ENCODE measurements at regions not wholly inside any gene's neighbourhood (a gene's known extent, or its start where the extent isn't known, plus 50 kb on each side); places are given as distances from the start of the nearest gene placed in this dataset.

DNA sequence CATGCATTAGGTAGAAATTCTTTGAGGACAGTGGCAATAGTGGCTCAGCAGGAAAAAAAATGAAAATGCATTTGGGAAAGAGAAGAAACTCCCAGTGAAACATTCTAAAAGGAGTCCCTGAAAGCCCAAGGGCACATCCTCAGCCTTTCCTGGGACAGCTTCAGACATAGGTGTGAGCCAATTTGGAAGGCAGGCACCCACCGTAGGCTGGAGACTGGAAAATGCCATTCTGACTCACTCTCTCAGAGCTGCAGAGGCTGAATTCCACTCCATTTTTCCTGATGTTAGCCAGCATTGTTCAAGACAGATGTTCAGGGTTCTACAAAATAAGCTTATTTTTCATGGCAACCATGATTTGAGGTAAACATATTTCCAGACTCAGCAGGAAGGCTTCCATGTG is 379.0 kb upstream of the FZD8 start:
- intact Hi-C loops (cut with DNase I): no loop called here
- no peaks in the 10 kb centered on the region for H3K36me3 ChIP-seq
- H3K4me3 ChIP-seq: no peak overlapping the region
- DNase-seq (no peak), ATAC-seq (no peak)
- H3K9me3 ChIP-seq: no peaks in the 10 kb centered on the region
- TF ChIP-seq POLR2A (IDR thresholded peaks at IDR 0.05): no peak
- TF ChIP-seq, protein P1, sequence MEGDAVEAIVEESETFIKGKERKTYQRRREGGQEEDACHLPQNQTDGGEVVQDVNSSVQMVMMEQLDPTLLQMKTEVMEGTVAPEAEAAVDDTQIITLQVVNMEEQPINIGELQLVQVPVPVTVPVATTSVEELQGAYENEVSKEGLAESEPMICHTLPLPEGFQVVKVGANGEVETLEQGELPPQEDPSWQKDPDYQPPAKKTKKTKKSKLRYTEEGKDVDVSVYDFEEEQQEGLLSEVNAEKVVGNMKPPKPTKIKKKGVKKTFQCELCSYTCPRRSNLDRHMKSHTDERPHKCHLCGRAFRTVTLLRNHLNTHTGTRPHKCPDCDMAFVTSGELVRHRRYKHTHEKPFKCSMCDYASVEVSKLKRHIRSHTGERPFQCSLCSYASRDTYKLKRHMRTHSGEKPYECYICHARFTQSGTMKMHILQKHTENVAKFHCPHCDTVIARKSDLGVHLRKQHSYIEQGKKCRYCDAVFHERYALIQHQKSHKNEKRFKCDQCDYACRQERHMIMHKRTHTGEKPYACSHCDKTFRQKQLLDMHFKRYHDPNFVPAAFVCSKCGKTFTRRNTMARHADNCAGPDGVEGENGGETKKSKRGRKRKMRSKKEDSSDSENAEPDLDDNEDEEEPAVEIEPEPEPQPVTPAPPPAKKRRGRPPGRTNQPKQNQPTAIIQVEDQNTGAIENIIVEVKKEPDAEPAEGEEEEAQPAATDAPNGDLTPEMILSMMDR (IDR thresholded peaks at IDR 0.05): no peak
- no peaks in the 10 kb centered on the region for H3K27me3 ChIP-seq
- H3K27ac ChIP-seq: no peak overlapping the region
- no peaks in the 10 kb centered on the region for H3K4me1 ChIP-seq
- WGBS (ENCODE audit: insufficient coverage, low coverage, low lambda C conversion rate, missing lambda C conversion rate): 0% methylated on average over 1 of the region's 1 CpG

DNA sequence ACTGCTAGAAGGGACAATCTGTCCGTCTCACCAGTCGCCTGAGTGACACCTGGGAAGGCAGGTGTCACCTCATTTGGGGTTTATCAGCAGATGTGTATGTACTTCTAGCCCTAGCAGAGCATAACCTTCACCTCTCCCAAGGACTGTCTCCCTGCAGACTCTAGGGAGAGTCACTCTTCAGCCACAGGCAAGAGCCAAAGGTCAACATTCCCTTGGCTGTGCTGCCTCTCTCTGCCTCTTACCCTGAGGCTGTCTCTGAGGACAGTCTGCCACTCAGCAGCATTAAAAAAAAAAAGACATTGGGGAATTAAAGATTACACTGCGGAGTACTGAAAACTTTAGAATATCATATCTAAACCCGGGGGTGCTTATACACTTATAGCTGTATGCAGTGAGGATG is 377.7 kb upstream of the FZD8 start:
- no peak for TF ChIP-seq POLR2A (IDR thresholded peaks at IDR 0.05)
- TF ChIP-seq, protein P1 (IDR thresholded peaks at IDR 0.05): peak in 1 of 4 donors; percentile 13
- intact Hi-C loops (cut with DNase I): no loop called here

DNA sequence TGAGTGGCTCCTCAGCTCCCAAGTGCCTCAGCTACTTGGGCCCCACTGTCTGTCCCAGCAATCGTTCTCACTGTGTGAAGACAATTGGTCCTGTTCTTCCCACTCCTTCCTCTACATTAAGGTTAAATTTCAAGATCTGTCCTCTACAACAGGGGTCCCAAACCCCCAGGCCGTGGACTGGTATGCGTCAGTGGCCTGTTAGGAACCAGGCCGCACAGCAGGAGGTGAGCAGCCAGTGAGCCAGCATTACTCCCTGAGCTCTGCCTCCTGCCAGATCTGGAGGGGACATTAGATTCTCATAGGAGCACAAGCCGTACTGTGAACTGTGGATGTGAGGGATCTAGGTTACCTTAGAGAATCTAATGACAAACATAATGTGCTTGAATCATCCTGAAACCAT is 376.9 kb upstream of the FZD8 start:
- WGBS (ENCODE audit: insufficient coverage, low coverage, low lambda C conversion rate, missing lambda C conversion rate): 82% methylated on average over 2 of the region's 5 CpGs
- TF ChIP-seq POLR2A (IDR thresholded peaks at IDR 0.05): no peak
- TF ChIP-seq, protein P1 (IDR thresholded peaks at IDR 0.05): no peak
- ATAC-seq: no peak
- H3K27me3 ChIP-seq: no peaks in the 10 kb centered on the region
- H3K27ac ChIP-seq: no peak overlapping the region
- no peak for DNase-seq
- H3K9me3 ChIP-seq: no peaks in the 10 kb centered on the region
- intact Hi-C loops (cut with DNase I): no loop called here
- no peak overlapping the region for H3K4me3 ChIP-seq
- no peaks in the 10 kb centered on the region for H3K36me3 ChIP-seq
- no peaks in the 10 kb centered on the region for H3K4me1 ChIP-seq

More for the DNA sequence above, 377.7 kb upstream of the FZD8 start:
- H3K27ac ChIP-seq: no peak overlapping the region
- no peaks in the 10 kb centered on the region for H3K9me3 ChIP-seq
- H3K4me3 ChIP-seq: no peak overlapping the region
- DNase-seq (no peak), ATAC-seq (peak in 2 of 4 donors; percentile 46 to 73)
- no peaks in the 10 kb centered on the region for H3K27me3 ChIP-seq
- H3K36me3 ChIP-seq: no peaks in the 10 kb centered on the region
- WGBS (ENCODE audit: insufficient coverage, low coverage, low lambda C conversion rate, missing lambda C conversion rate): 73% methylated on average over 4 of the region's 4 CpGs
- H3K4me1 ChIP-seq: no peaks in the 10 kb centered on the region

DNA sequence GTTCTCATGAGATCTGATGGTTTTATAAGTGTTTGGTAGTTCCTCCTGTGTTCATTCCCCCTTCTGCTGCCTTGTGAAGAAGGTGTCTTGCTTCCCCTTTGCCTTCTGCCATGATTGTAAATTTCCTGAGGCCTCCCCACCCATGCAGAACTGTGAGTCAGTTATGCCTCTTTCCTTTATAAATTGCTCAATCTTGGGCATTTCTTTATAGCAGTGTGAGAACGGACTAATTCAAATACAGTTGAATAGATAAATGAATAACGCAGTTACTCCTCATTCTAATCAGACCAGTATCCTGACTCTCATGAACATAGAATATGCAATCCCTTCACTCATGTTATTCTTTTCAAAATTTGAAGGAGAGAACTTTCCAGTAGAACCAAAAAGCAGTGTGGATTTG is 375.0 kb upstream of the FZD8 start:
- DNase-seq: no peak
- intact Hi-C loops (cut with DNase I): no loop called here
- 78% methylated on average over 2 of the region's 2 CpGs for WGBS (ENCODE audit: insufficient coverage, low coverage, low lambda C conversion rate, missing lambda C conversion rate)
- Histone ChIP-seq H3K4me1 (no peaks in the 10 kb centered on the region), H3K27ac (no peak overlapping the region), H3K27me3 (no peaks in the 10 kb centered on the region), H3K36me3 (no peaks in the 10 kb centered on the region), H3K4me3 (no peak overlapping the region), H3K9me3 (no peaks in the 10 kb centered on the region)
- no peak for ATAC-seq
- TF ChIP-seq POLR2A (IDR thresholded peaks at IDR 0.05): no peak

DNA sequence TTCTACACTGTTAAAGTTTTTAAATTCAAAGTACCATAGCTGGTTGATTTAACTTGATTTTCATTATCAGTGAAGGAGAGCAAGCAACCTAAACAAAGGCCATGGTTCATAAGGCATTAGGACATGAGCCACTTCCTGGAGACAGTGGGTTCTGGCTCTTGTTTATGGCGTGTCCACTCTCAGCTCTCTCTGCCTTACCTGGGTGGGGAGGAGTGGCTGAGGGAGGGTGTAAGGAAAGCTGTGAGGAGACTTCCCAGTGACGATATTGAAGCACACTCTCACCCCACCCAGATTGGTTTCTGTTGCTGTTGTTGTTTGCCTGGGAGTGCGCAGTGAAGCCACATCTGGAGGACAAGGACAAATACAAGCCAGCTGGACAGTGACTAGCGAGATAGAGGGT is 365.3 kb upstream of the FZD8 start:
- H3K4me3 ChIP-seq: no peak overlapping the region
- intact Hi-C loops (cut with DNase I): no loop called here
- H3K27ac ChIP-seq: no peak overlapping the region
- H3K27me3 ChIP-seq: no peaks in the 10 kb centered on the region
- WGBS (ENCODE audit: insufficient coverage, low coverage, low lambda C conversion rate, missing lambda C conversion rate): 81% methylated on average over 4 of the region's 4 CpGs
- TF ChIP-seq POLR2A (IDR thresholded peaks at IDR 0.05): no peak
- TF ChIP-seq, protein P1 (IDR thresholded peaks at IDR 0.05): no peak
- no peaks in the 10 kb centered on the region for H3K36me3 ChIP-seq
- no peaks in the 10 kb centered on the region for H3K4me1 ChIP-seq
- DNase-seq: no peak
- H3K9me3 ChIP-seq: no peaks in the 10 kb centered on the region
- ATAC-seq: no peak

Measured in right lobe of liver (tissue), 6 donors.